Erythroblast (primary cell): ENCODE measurements at regions not wholly inside any gene's neighbourhood (a gene's known extent, or its start where the extent isn't known, plus 50 kb on each side); places are given as distances from the start of the nearest gene placed in this dataset.
"Not testable (repeated sequence)": the region's sequence is repeated elsewhere in the genome, so short reads cannot be mapped to it uniquely, and the experiment has no call there.

Source experiments
- DNase-seq, 2 experiments: peaks; one replicate each; lab custom pipeline; 2025; lab: John Stamatoyannopoulos, UW
- GATA1 ChIP-seq: IDR thresholded peaks from 2 replicates; pipeline ENCODE4 v1.6.1; 2011; ENCODE audit warnings: low read depth, mild to moderate bottlenecking, control low read depth, low read length, moderate library complexity
- POLR2A ChIP-seq: IDR thresholded peaks from 2 replicates; pipeline ENCODE4 v1.6.1; 2011; ENCODE audit warnings: mild to moderate bottlenecking, low read length

DNA sequence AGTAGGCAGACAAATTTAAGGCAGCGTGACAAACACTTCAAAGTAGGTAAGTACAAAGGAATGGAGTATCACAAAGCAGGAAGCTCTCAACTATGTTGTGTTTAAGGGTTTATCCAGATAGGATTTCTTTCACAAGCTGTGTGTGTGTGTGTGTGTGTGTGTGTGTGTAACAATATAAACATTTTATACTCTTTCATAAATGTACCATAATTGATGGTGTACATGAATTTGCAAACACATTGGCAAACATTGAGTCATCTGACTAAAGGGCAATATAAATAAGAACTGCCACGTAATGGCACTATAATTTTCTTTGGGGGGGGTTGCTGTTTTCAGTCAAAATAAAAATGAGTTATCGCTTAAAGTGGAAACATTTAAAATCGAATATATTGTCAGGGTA, 1004.4 kb upstream of the DDX18 start:
- no peak for TF ChIP-seq GATA1
- DNase-seq: no peak

DNA sequence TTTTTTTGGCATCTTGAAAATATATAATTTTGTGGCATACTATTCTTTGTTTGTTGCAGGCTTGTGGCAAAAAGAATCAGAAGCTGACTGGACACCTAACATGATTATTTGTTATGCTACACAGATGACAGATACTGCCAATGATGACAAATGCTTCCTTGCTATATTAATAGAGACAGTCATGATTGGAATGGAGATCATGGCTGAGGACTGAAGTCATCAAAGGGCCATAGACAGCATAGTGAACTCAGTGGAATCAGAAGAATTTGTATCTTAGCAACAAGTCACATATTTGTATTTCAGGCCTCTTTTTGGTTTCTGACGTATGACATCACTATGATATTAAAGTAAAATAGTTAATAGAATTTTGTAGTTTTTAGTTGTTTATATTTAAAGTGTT, 1003.8 kb upstream of the DDX18 start:
- TF ChIP-seq GATA1 (no peak), POLR2A (no peak)
- DNase-seq: no peak

DNA sequence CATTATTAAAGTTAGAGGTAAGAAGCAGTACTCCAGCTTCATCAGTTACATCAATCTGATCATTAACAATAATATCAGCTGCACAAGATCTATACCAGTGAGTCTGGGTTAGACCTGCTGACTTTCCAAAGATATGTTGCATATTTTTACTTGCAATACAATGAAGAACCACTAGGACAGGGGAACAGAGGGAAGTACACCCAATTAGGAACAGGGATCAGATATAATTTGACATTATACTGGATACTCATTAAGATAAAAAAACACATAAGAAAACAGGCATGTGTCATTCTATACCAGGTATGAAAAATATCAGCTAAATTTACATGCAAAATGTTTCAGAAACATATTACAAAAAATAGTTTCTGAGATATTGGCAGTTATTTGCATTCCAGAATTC, 995.1 kb upstream of the DDX18 start:
- TF ChIP-seq POLR2A: no peak
- no peak for TF ChIP-seq GATA1
- no peak for DNase-seq

DNA sequence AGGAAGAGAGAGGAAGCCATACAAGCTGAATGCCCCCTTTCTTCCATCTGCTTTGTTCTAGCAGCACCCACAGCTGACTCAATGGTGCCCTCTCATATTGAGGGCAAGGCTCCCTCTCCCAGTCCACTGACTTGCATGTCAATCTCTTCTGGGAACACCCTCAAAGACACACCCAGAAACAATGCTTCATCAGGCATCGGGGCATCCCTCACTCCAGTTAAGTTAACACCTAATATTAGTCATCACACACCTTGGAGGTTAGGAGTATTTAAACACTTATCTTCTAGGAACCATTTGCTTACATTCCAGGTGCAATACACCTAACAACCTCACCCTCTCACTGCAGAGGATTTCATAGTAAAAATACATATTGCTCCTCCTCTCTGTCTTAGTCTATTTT, 993.5 kb upstream of the DDX18 start:
- TF ChIP-seq GATA1 (no peak), POLR2A (no peak)
- DNase-seq: no peak

DNA sequence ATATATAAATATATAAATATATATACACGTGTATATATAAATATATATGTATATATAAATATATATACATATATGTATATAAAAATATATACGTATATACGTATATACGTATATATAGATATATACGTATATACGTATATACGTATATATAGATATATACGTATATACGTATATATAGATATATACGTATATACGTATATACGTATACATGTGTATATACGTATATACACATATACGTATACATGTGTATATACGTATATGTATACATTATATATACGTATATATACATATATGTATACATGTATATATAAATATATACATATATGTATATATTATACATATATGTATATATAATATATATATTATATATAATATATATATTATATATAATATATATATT, 984.9 kb upstream of the DDX18 start:
- not testable (repeated sequence) for DNase-seq

DNA sequence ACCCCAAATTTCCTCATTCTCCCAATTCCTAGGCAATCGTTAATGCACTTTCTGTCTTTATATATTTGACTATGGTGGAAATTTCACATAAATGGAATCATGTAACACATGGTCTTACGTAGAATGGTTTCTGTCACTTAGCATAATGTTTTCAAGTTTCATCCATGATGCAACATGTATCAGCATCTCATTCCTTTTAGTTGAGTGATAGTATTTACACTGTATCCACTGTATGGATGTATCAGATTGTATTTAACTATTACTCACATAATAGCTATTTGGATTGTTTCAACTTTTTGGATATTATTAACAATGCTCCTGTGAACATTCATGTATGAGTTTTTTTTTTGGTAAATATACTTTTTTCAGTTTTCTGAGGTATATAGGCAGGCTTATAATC, 982.3 kb upstream of the DDX18 start:
- no peak for DNase-seq
- TF ChIP-seq GATA1 (no peak), POLR2A (no peak)

DNA sequence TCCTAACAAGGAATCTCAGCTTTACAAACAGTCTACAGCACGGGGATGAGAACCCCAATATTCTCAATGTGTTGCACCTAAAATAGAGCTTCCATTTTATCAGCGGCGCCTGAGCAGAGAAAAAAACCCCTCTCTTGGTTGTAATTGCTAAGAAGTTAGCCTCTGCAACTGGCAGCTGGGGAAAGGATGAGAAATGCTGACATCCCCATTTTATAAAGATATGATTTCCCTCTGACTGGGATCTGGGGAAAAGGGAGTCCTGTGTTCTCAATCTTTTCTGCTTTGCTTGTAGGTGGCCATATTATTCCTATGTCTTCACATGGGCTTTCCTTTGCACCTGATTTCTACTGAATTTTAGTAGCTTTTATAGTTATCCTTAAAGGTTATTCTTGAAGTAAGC, 981.4 kb upstream of the DDX18 start:
- TF ChIP-seq GATA1: no peak
- no peak for TF ChIP-seq POLR2A
- DNase-seq: no peak

DNA sequence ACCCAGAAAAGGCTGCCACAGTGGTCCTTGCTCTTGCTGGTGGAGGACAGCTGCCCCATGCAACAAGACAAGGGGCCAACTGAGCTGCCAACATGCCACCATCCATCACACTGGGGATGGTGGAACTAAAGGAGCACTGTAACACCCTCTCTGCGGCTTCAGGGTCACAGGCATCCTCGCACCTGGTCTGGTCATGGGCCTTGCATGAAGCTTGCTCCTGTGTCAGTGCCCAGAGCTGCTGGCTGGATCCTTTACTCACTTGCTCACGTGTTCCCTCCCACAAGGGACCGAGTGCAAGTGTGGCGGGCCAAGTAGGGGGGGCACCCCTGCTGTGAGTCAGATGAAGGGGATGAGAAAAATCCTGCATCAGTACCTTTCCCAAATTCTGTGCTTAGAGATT, 972.3 kb upstream of the DDX18 start:
- no peak for DNase-seq
- TF ChIP-seq POLR2A (no peak), GATA1 (no peak)

DNA sequence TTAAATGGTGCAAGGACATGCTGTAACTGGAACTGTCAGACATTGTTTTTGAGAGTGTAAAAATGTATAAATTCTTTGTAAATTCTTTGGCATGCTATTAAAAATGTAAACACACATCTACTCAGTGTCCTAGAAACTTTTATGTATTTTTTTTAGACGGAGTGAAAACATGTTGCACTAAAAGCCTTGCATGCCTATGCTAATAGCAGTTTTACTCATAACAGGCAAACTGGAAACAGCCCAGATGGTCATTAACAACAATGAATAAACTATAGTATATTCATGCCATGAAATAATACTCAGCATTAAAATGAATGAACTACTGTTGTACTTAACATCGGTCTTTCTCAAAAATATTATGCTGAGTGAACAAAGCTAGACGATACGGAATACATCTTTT, 954.8 kb upstream of the DDX18 start:
- DNase-seq: no peak

DNA sequence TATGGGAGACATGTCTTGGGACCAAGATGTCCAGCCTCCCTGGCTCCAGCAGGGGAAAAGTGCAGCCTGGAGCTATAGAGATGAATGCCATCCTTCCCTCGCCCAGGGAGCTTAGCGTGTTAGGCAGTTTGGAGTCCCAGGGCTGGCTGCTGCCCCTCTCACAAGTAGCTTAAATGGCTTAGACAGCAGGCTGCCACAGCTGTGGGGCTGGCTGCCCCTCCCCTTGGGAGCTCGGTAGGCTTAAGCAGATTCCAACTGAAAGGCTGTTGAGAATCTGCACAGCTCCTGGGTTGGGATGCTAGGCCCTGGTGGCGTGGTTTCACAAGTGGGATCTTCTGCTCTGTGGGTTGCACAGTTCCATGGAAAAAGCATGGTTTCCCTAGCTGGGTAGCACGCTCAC, 940.5 kb upstream of the DDX18 start:
- TF ChIP-seq POLR2A (no peak), GATA1 (no peak)
- DNase-seq: no peak

More for the DNA sequence above, 954.8 kb upstream of the DDX18 start:
- TF ChIP-seq GATA1: no peak

DNA sequence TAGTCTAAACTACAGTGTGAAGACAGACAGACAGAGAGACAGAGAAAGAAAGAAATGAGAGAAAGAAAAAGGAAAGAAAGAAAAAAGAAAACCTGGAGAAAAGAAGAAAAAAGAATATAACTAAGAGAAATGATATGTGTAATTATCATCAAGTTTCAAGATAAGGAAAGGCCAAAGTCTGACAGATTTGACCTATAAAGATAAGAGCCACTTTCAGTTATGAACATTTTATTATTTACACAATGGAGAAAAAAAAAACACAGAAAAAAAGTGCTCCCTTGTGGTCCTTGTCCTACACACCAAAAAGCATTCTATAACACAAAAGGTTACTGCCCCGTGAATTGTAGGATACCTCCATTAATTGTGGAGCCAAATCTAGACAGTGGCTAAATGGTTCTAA, 937.2 kb upstream of the DDX18 start:
- DNase-seq: no peak
- TF ChIP-seq GATA1: no peak
- no peak for TF ChIP-seq POLR2A

DNA sequence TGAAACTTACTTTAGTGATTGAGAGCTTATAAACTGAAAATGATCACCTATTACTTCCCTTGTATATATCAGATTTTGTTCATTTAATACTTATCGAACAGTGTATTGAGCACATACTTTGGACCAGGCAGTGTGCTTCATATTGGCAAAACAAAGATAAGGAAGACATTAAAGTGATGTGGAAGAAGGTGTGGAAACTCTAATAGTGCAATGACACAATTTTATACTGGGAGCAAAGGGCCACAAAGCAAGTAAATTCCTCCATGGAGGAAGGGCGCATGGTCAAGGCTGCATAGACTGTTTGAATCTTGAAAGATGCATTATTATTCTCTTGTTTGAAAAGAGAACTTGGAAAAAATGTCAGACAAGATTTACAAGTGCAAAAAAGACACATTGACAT, 936.5 kb upstream of the DDX18 start:
- no peak for DNase-seq
- TF ChIP-seq POLR2A (no peak), GATA1 (no peak)

DNA sequence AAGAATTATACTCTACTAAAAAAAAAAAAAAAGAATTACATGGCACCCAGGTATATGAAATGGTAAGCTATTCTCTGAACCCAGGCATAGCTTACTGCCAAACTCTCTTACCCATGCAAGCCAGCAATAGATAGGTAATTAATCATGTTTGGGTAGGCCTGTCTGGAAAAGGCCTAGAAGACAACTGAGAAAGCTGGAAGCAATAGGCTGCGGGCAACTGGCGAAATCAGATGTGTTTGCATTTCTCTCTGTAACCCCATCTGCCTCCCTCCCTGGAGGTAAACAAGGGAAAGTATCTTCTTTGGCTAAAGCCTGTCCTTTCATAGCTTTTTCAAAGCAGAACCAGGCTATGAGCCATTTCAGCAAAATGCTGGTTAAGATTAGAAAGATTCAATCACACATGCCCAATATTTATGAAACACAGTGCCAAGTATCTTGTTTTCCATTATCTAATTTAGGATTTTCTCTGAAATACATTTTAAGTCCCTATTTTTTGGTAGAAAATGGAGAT, 934.8 kb upstream of the DDX18 start:
- no peak for TF ChIP-seq GATA1
- TF ChIP-seq POLR2A: no peak
- no peak for DNase-seq

DNA sequence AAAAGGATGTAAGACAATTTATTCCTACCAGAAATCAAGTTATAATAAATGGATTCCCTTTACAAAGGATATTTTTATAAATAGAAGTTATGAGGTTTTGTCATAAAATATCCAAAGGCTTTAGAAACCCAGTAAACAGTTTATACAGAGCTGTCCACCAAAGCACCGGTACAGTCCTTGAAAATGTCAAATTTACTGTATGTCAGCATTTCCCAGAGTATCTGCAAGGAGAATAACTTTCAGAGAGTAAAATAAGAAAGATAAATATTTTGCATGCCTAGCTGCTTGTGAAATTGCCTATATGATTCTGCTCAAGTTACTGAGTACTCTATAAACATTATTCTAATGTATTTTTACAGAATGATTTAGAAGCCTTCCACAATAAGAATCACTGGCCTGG, 923.3 kb upstream of the DDX18 start:
- TF ChIP-seq POLR2A (no peak), GATA1 (no peak)
- DNase-seq: no peak

DNA sequence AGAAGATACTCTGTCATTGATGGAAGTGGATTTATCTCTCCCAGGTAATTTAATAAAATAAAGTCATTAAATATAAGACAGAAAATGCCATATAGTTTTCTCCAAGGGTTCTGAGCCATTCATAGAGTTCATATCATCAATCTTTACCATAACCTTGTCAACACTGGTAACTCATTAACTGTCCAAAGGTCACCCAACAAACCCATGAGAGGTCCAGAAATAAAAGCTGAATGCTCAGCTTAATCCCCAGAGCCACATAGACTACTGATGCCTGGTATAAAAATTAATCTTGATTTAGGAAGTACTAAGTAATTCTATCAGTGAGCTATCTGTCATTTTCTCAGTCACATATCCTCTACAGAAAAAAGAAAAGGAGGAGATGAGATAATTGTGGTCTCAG, 903.0 kb upstream of the DDX18 start:
- DNase-seq: no peak
- no peak for TF ChIP-seq POLR2A
- no peak for TF ChIP-seq GATA1

DNA sequence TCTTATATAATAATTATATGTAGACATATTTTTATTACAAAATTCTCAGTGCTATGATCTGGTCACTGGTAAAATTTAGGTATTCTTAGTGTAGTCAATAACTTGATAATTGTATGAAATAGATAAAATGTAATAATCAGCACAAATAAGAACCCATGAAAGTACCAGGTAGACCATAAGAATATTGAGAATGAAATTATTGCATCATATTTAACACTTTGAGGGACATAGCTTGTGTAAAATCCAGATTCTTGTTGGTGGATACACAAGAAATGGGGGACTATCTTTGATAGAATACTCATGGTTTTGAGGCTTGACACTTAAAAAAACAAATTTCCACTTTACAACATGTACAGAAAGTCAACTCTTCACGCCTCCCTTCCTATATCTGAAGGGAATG, 898.8 kb upstream of the DDX18 start:
- no peak for TF ChIP-seq POLR2A
- TF ChIP-seq GATA1: no peak
- no peak for DNase-seq
